ENCODE measurements at regions not wholly inside any gene's neighbourhood (a gene's known extent, or its start where the extent isn't known, plus 50 kb on each side); places are given as distances from the start of the nearest gene placed in this dataset.
A peak's percentile ranks its signal among the peaks of the same experiment; 100 is the strongest.
"Not testable (repeated sequence)": the region's sequence is repeated elsewhere in the genome, so short reads cannot be mapped to it uniquely, and the experiment has no call there.

GRCh38 chr1:74818241-74818640 is 85.3 kb downstream of the TYW3 start:
- no peak for DNase-seq

DNA sequence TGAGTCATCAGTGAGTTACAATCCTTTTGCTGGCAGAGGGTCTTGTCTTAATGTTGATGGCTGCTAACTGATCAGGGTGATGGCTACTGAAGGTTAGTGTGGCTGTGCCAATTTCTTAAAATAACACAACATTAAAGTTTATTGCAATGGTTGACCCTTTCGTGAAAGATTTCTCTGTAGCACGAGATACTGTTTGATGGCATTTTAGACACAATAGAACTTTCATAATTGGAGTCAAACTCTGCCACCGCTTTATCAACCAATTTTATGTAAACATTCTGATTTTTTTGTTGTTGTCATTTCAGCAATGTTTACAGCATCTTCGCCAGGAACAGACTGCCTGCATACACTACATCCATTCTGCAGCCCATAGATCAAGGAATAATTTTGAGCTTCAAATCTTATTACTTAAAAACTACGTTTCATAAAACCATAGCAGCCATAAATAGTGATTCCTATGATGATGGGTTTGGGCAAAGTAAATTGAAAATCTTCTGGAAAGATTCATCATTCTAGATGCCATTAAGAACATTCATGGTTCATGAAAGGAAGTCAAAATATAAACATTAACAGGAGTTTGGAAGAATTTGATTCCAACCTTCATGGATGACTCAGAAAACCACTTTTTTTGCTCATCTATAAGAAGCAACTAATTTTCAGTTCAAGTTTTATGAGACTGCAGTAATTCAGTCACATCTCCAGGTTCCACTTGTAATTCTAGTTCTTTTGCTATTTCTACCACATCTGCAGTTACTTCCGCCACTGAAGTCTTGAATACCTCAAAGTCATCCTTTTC is 85.9 kb downstream of the TYW3 start:
- DNase-seq: peak; percentile 73

GRCh38 chr1:74822851-74823401 is 90.0 kb downstream of the TYW3 start:
- DNase-seq: peak; percentile 64

- DNase-seq: no peak
Observed at GRCh38 chr1:74824497-74825107, 91.7 kb downstream of the TYW3 start.

DNA sequence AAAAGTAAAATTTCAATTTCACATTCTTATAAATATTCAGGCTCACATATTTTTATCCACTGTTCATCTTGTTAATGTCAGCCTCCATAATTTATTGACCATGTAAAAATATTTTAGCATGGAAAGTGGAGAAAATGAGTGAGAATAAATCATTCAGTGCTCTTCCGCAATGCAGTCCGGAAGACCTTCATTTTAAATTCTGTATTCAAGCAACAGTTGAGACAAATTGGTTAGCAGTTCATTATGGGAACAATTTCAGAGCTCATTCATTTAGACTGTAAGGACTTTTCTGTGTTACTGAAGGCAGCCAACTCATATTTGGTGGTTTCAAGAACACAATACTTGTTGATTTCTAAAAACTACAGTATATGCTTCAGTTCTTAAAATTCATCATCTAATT is 97.8 kb downstream of the TYW3 start:
- peak; percentile 64 for DNase-seq

DNA sequence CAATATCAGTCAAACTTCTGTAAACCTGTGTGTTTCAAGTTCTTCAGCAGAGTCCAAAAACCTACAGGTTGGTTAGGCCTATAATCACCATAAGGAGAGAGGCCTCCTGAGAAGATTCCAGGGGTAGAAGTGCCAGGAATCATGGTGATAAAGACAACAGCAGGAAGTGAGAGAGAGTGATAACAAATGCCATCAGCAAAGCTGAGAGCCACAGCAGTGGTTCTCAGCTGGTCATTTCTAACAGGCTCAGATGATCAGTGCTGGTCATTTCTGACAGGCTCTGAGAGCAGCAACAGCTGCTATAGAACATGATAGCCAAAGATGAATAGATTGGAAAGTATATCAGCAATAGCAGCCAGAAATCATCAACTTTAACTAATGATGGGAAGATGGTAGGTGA is 101.3 kb downstream of the TYW3 start:
- no peak for DNase-seq

DNA sequence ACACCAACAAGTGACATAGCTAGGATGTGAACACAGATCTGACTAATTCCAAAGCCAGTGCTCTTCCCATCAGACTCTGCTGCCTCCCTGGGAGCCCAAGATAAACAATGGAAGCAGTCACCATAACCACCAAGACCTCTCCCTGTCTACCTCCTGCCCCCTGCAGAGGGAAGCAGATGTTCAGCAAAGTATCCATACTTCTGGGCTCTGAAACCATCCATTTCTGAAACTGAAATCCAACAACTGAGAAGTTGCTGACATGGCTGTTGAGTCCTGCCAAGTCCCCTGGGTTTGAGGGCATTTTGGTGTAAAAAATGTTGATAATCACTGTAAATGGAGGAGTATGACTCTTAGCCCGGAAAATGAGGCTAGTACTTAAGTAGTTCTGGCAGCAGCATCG is 102.1 kb downstream of the TYW3 start:
- peak; percentile 94 for DNase-seq

DNA sequence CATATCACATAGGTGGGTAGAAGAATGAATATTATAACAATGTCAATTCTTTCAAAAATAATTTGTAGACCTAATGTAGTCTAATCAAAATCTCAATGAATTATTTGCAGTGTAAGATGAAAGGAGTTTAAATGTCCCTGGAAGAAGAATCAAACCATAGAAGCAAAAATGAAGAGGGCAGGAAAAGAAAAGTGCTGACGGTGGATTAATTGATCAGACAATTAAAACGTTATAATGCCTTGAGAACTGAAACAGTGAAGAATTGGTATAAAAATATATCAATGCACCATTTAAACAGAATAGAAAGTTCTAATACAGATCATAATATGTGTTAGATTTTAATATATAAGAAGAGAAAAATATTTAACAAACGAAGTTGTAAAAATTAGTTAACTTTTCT is 109.8 kb downstream of the TYW3 start:
- no peak for DNase-seq

DNA sequence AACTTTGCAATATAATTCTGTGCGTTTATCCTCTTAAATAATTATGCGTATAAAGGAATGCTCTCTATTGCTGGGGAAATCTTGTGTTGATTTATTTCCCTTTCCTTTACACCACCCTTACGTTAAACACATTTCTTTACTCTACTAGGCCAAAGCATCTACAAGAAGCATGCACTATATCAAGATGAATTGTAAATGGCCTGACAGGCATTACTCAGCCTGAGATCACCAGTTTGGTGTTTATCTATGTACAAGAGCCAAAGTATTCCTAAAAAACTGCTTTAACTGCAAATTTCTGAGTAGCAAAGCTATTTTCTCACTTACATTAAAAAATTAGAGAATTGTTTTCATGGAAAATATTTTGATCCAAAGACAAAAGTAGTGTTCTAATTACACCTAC is 114.8 kb downstream of the TYW3 start:
- peak; percentile 49 for DNase-seq

- DNase-seq: peak; percentile 30
Observed at GRCh38 chr1:74853756-74854155, 120.8 kb downstream of the TYW3 start.

GRCh38 chr1:74856174-74856573 is 123.2 kb downstream of the TYW3 start:
- DNase-seq: no peak

DNA sequence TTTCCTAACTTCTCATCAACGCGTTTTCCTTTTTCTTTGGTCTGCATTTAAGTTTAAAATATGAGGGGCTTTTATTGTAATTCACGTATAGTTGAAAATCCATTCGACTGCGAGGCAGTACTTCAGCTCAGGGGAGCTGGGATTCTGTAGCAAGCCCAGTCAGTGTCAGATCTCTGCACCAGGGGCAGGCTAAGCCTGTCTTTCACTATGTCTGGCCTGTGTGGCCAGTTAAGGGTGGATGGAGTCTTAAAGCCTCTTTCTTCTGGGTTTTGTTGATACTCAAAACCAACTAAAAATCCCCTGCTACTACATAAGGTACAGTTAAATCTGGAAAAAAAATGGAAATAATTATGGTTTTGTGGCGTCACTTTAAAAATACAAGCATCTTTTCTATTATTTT is 124.7 kb downstream of the TYW3 start:
- DNase-seq: no peak

- peak; percentile 82 for DNase-seq
Observed at GRCh38 chr1:74858136-74858535, 125.2 kb downstream of the TYW3 start.

GRCh38 chr1:74861867-74862266 is 128.9 kb downstream of the TYW3 start:
- no peak for DNase-seq

GRCh38 chr1:74869702-74870101 is 136.8 kb downstream of the TYW3 start:
- no peak for DNase-seq

DNA sequence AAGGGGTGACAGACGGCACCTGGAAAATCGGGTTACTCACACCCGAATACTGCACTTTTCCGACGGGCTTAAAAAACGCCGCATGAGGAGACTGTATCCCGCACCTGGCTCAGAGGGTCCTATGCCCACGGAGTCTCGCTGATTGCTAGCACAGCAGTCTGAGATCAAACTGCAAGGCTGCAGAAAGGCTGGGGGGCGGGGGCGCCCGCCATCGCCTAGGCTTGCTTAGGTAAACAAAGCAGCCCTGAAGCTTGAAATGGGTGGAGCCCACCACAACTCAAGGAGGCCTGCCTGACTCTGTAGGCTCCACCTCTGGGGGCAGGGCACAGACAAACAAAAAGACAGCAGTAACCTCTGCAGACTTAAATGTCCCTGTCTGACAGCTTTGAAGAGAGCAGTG is 144.4 kb downstream of the TYW3 start:
- not testable (repeated sequence) for DNase-seq

DNA sequence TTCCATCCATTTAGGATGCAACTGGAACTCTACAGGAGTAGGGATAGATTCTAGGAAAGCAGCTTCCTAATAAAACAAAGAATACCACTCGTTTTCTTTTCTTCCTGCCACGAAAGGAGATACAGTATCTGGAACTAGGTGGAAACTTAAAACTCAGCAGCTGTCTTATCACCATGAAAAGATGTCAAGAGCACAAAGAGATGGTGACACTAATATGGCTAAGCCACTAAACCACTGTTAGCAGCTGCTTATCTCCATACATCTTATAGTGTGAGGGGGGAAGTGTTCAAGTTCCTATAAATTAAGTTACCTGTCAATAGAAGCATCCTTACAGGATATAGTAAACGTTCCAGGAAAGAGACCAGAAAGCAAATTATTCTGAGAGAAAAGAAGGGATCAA is 162.5 kb downstream of the TYW3 start:
- no peak for DNase-seq

DNA sequence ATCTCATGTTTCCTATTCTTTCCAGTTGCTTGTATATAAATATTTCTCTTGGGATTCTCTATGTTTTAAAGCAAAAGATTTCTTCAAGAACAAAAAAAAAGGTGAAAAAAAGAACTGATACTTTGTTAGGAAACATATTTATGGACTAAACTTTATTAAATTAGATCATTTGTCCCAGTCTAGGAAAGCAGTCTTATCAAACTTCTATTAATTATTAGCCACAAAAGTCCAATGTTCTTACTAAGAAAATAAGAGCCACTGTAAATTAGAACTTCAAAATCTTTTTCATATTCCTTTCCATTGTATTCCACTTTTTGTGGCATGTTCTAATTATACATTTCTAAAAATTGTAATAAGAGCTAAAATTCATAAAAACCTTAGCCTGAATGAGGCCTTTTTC is 175.2 kb downstream of the TYW3 start:
- DNase-seq: no peak

DNA sequence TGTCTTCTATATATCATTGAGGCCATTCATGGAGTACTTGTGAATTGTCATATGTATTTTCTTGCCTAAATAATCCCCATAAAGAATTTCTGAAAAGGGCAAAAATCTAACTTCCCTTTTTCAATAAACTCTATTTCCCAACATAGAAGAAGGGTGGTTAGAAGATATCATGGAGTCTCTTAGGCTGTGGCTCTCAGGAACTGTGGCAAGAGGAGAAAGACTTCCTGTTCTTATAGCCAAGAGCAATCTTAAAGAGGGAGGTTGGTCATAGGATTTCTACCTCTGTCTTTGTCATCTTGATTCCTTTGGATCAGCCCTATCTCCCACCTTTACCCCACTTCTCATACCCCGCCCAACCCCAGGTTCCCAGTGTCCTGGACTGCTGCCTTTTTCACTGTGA is 175.8 kb downstream of the TYW3 start:
- no peak for DNase-seq

DNA sequence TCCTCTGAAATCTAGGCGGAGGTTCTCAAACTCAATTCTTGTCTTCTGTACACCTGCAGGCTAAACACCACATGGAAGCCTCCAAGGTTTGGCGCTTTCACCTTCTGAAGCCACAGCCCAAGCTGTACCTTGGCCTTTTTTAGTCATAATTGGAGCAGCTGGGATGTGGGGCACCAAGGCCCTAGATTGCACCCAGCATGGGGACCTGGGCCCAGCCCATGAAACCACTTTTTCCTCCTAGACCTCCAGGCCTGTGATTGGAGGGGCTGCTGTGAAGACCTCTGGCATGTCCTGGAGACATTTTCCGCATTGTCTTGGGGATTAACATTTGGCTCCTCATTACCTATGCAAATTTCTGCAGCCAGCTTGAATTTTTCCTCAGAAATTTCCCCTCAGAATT is 181.0 kb downstream of the TYW3 start:
- no peak for DNase-seq

DNA sequence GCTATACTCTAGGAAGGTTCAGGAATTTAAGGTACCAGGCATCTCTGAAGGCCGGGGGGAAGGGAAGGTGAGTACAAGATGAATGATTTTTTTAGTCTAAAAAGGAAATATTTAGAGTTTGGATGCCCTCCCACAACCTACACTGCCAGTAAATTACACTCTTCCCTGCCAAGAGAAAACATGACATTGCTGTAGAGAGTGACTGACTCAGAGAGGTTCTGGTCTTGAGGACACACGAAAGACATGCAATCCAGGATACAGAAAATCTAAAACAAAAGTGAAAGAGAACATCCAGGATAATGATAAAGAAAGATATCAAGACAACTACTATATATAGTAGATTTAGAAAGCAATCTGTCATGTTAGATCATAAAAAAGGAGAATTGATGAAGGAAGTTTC is 200.5 kb downstream of the TYW3 start:
- DNase-seq: peak; percentile 9

DNA sequence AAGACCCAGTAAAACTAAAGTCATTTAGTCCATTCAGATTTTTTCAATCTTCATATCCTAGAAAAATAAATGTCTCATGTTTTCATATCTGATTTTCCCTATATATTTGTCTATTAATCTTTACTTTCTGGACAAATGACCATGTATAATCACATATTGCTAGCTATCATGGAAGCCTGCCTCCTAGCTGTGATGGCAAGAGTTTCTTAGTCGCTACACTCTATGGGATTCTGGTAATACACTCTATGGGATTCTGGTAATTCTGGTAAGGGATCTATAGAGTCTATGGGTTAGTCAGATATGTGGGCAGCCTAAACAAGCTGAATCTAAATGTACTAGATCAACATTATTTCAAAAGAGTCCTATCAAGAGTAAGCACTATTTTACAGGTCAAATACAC is 198.7 kb upstream of the LHX8 start:
- DNase-seq: no peak

GRCh38 chr1:74937176-74937575 is 197.0 kb upstream of the LHX8 start:
- peak; percentile 13 for DNase-seq

DNA sequence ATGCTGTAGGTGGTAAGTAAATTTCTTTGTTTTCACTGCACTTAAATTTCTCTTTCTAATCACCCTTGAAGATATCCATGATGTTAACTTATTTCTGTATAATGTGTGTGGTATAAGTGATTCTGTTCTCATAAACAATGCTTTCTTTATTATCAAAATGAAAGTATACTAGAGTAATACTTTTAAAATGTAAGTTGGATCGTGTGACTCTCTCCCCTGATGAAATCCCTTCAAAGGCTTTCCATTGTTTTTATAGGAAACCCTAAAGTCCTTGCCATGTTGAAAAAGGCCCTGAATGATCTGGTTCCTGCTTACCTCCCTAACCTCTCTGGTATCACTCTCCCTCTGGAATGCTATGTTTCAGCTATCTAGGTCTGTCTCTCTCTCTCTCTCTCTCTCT is 191.1 kb upstream of the LHX8 start:
- DNase-seq: no peak

DNA sequence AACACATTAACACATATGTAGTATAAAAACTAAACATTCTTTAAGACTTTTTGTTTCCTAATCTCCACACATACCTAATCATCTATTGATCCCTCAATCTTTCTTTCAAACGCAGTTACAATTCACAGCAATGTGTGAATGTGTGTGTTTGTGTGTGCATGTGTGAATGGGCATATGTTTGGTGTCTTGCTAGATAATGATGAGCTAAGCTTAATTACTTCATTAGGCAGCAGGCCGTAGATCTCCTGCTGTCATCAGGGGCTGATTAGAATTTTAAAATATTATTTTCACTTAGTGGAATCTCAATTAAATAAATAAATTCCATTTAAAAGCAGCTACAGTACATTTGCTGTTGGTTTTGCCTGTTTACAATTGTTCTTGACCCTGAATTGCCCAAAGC is 187.8 kb upstream of the LHX8 start:
- no peak for DNase-seq
